Mucosa of descending colon (tissue), 3 donors: ENCODE measurements at regions not wholly inside any gene's neighbourhood (a gene's known extent, or its start where the extent isn't known, plus 50 kb on each side); places are given as distances from the start of the nearest gene placed in this dataset.

Source experiments
- ATAC-seq: fragments of 200-7000 bp; cut with Tn5 transposase; one replicate; pipeline ENCODE4 v1.9.1; 2020; ENCODE audit warnings: mild to moderate bottlenecking, moderate library complexity
- DNase-seq, 3 donors: peaks; one replicate each; pipeline ENCODE4 v3.0.0-alpha.2; 2020
- H3K36me3 ChIP-seq: fragments of 200-600 bp; one replicate; pipeline ENCODE4 v1.8.0; 2021; ENCODE audit warnings: low read depth, mild to moderate bottlenecking
- H3K4me1 ChIP-seq: fragments of 200-600 bp; one replicate; pipeline ENCODE4 v1.8.0; 2021; ENCODE audit warnings: low read depth, mild to moderate bottlenecking
- H3K4me3 ChIP-seq: fragments of 200-600 bp; one replicate; pipeline ENCODE4 v1.8.0; 2021; ENCODE audit warnings: mild to moderate bottlenecking
- H3K9me3 ChIP-seq: fragments of 200-600 bp; one replicate; pipeline ENCODE4 v1.8.0; 2021; ENCODE audit warnings: mild to moderate bottlenecking
- CTCF ChIP-seq: fragments of 200-600 bp; IDR thresholded peaks from one replicate; pipeline ENCODE4 v1.8.0; 2022; ENCODE audit warnings: antibody characterized with exemption, mild to moderate bottlenecking
- intact Hi-C, 2 donors: fragments of 100-400 bp; cut with DNase I in 1 of 2; cut with micrococcal nuclease in 1 of 2; formaldehyde crosslinking; loops; one replicate each; pipeline versions ENCODE4 v1.11.0 to v1.11.1; 2022; cut with DNase I, micrococcal nuclease
- donor health status: DM: no; HTN: no; CAD: no; lungs with moderate emphysema.
- donor health status: DM: no; HTN: no; CAD: no.
- donor health status: DM: no; HTN: yes; CAD: no.

GRCh38 chr16:77541165-77541564 lies 106.3 kb upstream of the ADAMTS18 start:
- DNase-seq = no peak
- intact Hi-C loops = no loop called here
- no peak for ATAC-seq
- no peak for TF ChIP-seq CTCF
- H3K9me3 ChIP-seq = no peaks in the 10 kb centered on the region
- no peaks in the 10 kb centered on the region for H3K4me1 ChIP-seq
- H3K36me3 ChIP-seq = no peaks in the 10 kb centered on the region
- no peak overlapping the region for H3K4me3 ChIP-seq

GRCh38 chr16:77548151-77548550 lies 113.3 kb upstream of the ADAMTS18 start:
- no peaks in the 10 kb centered on the region for H3K36me3 ChIP-seq
- ATAC-seq = no peak
- no peaks in the 10 kb centered on the region for H3K9me3 ChIP-seq
- H3K4me3 ChIP-seq = no peak overlapping the region
- TF ChIP-seq CTCF = no peak
- DNase-seq = no peak
- H3K4me1 ChIP-seq = no peaks in the 10 kb centered on the region
- intact Hi-C loops = no loop called here

- ATAC-seq (no peak), DNase-seq (no peak)
- Histone ChIP-seq H3K4me3 (no peak overlapping the region), H3K9me3 (no peaks in the 10 kb centered on the region), H3K36me3 (no peaks in the 10 kb centered on the region), H3K4me1 (no peaks in the 10 kb centered on the region)
- no peak for TF ChIP-seq CTCF
- intact Hi-C loops = no loop called here
These were observed 113.9 kb upstream of the ADAMTS18 start for GRCh38 chr16:77548766-77549165.

DNA sequence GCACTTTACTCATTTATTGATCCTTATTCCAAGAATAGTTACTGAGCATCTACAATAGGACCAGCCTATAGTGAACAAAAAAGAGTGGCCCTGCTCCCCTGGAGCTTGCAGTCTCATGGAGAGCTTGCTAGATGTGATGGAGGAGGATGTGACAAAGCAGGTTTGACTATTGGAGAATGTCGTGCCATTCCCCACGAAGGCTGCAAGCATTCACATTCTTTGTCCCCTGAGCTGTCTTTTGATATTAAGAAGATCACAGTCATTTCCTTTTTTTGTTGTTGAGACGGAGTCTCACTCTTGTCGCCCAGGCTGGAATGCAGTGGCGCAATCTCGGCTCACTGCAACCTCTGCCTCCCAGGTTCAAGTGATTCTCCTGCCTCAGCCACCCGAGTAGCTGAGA lies 115.0 kb upstream of the ADAMTS18 start:
- Histone ChIP-seq H3K4me1 (no peaks in the 10 kb centered on the region), H3K36me3 (no peaks in the 10 kb centered on the region), H3K9me3 (no peaks in the 10 kb centered on the region), H3K4me3 (no peak overlapping the region)
- DNase-seq (no peak), ATAC-seq (no peak)
- no peak for TF ChIP-seq CTCF
- intact Hi-C loops = no loop called here

GRCh38 chr16:77551357-77551756 lies 116.5 kb upstream of the ADAMTS18 start:
- Histone ChIP-seq H3K4me1 (no peaks in the 10 kb centered on the region), H3K4me3 (no peak overlapping the region), H3K36me3 (no peaks in the 10 kb centered on the region), H3K9me3 (no peaks in the 10 kb centered on the region)
- no peak for TF ChIP-seq CTCF
- ATAC-seq = no peak
- intact Hi-C loops = no loop called here
- DNase-seq = no peak

DNA sequence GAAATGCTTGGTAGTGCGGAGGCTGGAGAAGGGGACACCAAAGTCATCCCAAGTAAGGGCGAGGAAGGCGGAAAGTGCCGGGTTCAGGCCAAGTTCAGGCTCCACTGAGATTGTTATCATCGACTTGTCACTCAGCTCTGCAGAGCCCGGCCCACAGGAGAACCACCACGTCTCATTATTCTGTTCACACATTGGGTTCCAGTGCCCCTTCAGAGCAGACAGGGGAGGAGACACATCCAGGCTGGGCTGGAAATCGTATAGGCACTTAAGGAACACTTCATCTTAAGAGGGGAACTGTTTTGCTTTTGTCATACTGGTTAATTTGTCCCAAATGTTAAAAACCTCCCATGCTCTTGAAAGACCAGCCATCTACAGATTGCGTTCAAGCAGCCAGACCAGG lies 118.3 kb upstream of the ADAMTS18 start:
- intact Hi-C loops = no loop called here
- no peak for DNase-seq
- H3K4me3 ChIP-seq = no peak overlapping the region
- no peak for ATAC-seq
- no peaks in the 10 kb centered on the region for H3K4me1 ChIP-seq
- H3K36me3 ChIP-seq = no peaks in the 10 kb centered on the region
- no peak for TF ChIP-seq CTCF
- no peaks in the 10 kb centered on the region for H3K9me3 ChIP-seq
